ENCODE measurements at regions not wholly inside any gene's neighbourhood (a gene's known extent, or its start where the extent isn't known, plus 50 kb on each side); places are given as distances from the start of the nearest gene placed in this dataset.
"Not testable (repeated sequence)": the region's sequence is repeated elsewhere in the genome, so short reads cannot be mapped to it uniquely, and the experiment has no call there.

GRCh38 chr17:22095414-22095813 lies 403.1 kb downstream of the KCNJ18 start:
- DNase-seq; ATAC-seq; H3K27ac ChIP-seq; H3K9me3 ChIP-seq; H3K4me1 ChIP-seq; intact Hi-C loops (cut with DNase I; ENCODE audit: low total_unique reads); H3K36me3 ChIP-seq; in situ Hi-C loops (cut with MboI; ENCODE audit: low sequenced_read_pairs in 4 of 4); H3K4me3 ChIP-seq; H3K27me3 ChIP-seq: not testable (repeated sequence)

- H3K27me3 ChIP-seq; intact Hi-C loops (cut with DNase I; ENCODE audit: low total_unique reads); H3K4me1 ChIP-seq; H3K27ac ChIP-seq; ATAC-seq; DNase-seq; in situ Hi-C loops (cut with MboI; ENCODE audit: low sequenced_read_pairs in 4 of 4); H3K36me3 ChIP-seq; H3K4me3 ChIP-seq; H3K9me3 ChIP-seq: not testable (repeated sequence)
These were observed 407.3 kb downstream of the KCNJ18 start for GRCh38 chr17:22099633-22100032.

GRCh38 chr17:22102177-22102576 lies 409.9 kb downstream of the KCNJ18 start:
- Histone ChIP-seq H3K4me3 (no peak overlapping the region), H3K4me1 (no peaks in the 10 kb centered on the region), H3K36me3 (no peaks in the 10 kb centered on the region), H3K9me3 (no peaks in the 10 kb centered on the region), H3K27ac (no peak overlapping the region), H3K27me3 (no peaks in the 10 kb centered on the region)
- intact Hi-C loops (cut with DNase I; ENCODE audit: low total_unique reads), result no loop called here
- ATAC-seq, result no peak
- in situ Hi-C loops (cut with MboI; ENCODE audit: low sequenced_read_pairs in 4 of 4), result no loop called here
- TF ChIP-seq POLR2A (IDR thresholded peaks at IDR 0.05) (no peak), CTCF (IDR thresholded peaks at IDR 0.05 in 4 of 5, conservative IDR thresholded peaks at IDR 0.05 in 1 of 5) (no peak)
- DNase-seq, result no peak

- H3K4me3 ChIP-seq; H3K27me3 ChIP-seq; H3K4me1 ChIP-seq; intact Hi-C loops (cut with DNase I; ENCODE audit: low total_unique reads); in situ Hi-C loops (cut with MboI; ENCODE audit: low sequenced_read_pairs in 4 of 4); H3K9me3 ChIP-seq; DNase-seq; H3K27ac ChIP-seq; H3K36me3 ChIP-seq; ATAC-seq: not testable (repeated sequence)
These were observed 424.4 kb downstream of the KCNJ18 start for GRCh38 chr17:22116720-22117119.

- intact Hi-C loops (cut with DNase I; ENCODE audit: low total_unique reads); H3K9me3 ChIP-seq; H3K4me1 ChIP-seq: not testable (repeated sequence)
These were observed 425.1 kb downstream of the KCNJ18 start for GRCh38 chr17:22117401-22117800.

GRCh38 chr17:22119016-22119415 lies 426.7 kb downstream of the KCNJ18 start:
- H3K9me3 ChIP-seq; H3K27me3 ChIP-seq; H3K27ac ChIP-seq; H3K36me3 ChIP-seq; H3K4me1 ChIP-seq; in situ Hi-C loops (cut with MboI; ENCODE audit: low sequenced_read_pairs in 4 of 4); DNase-seq; intact Hi-C loops (cut with DNase I; ENCODE audit: low total_unique reads); ATAC-seq; H3K4me3 ChIP-seq: not testable (repeated sequence)

More at GRCh38 chr17:22117401-22117800, 425.1 kb downstream of the KCNJ18 start:
- DNase-seq; H3K27ac ChIP-seq; H3K27me3 ChIP-seq; H3K36me3 ChIP-seq; H3K4me3 ChIP-seq; in situ Hi-C loops (cut with MboI; ENCODE audit: low sequenced_read_pairs in 4 of 4); ATAC-seq: not testable (repeated sequence)

GRCh38 chr17:22119751-22120150 lies 427.4 kb downstream of the KCNJ18 start:
- H3K9me3 ChIP-seq; H3K27ac ChIP-seq; H3K27me3 ChIP-seq; ATAC-seq; intact Hi-C loops (cut with DNase I; ENCODE audit: low total_unique reads); H3K4me3 ChIP-seq; DNase-seq; H3K4me1 ChIP-seq; in situ Hi-C loops (cut with MboI; ENCODE audit: low sequenced_read_pairs in 4 of 4); H3K36me3 ChIP-seq: not testable (repeated sequence)

- H3K4me1 ChIP-seq, result no peaks in the 10 kb centered on the region
- in situ Hi-C loops (cut with MboI; ENCODE audit: low sequenced_read_pairs in 4 of 4), result no loop called here
- no peak for TF ChIP-seq CTCF (IDR thresholded peaks at IDR 0.05 in 4 of 5, conservative IDR thresholded peaks at IDR 0.05 in 1 of 5)
- no peak for TF ChIP-seq POLR2A (IDR thresholded peaks at IDR 0.05)
- no peak overlapping the region for H3K27ac ChIP-seq
- no peak overlapping the region for H3K4me3 ChIP-seq
- intact Hi-C loops (cut with DNase I; ENCODE audit: low total_unique reads), result no loop called here
- no peaks in the 10 kb centered on the region for H3K27me3 ChIP-seq
- DNase-seq, result no peak
- no peak for ATAC-seq
- H3K9me3 ChIP-seq, result no peaks in the 10 kb centered on the region
- H3K36me3 ChIP-seq, result no peaks in the 10 kb centered on the region
These were observed 431.4 kb downstream of the KCNJ18 start for GRCh38 chr17:22123536-22124281.
